PFSK-1 (cell line): ENCODE measurements at regions not wholly inside any gene's neighbourhood (a gene's known extent, or its start where the extent isn't known, plus 50 kb on each side); places are given as distances from the start of the nearest gene placed in this dataset.

Source experiments
- FOXP2 ChIP-seq: optimal IDR thresholded peaks from 2 replicates; pipeline ENCODE3; 2011; ENCODE audit warnings: borderline replicate concordance, control low read depth, inconsistent platforms; ENCODE audit not compliant: insufficient read depth; ENCODE audit errors: extremely low read length, extremely low read depth
- POLR2AphosphoS5 ChIP-seq: IDR thresholded peaks from 2 replicates; pipeline ENCODE4 v1.6.1; 2012; ENCODE audit warnings: low read depth, mild to moderate bottlenecking, control low read depth, low read length, moderate library complexity
- SIN3A ChIP-seq: IDR thresholded peaks from 2 replicates; pipeline ENCODE4 v1.6.1; 2012; ENCODE audit warnings: mild to moderate bottlenecking, low read length, moderate library complexity, borderline replicate concordance; ENCODE audit not compliant: insufficient read depth
- TAF1 ChIP-seq: IDR thresholded peaks from 2 replicates; pipeline ENCODE4 v1.6.1; 2012; ENCODE audit warnings: low read length, control low read depth, borderline replicate concordance; ENCODE audit not compliant: insufficient read depth
- TF ChIP-seq, protein P1 (sequence below), 2 experiments: IDR thresholded peaks; 2 replicates each; pipeline versions ENCODE4 v1.6.1 to v1.8.0; 2011 to 2012; ENCODE audit warnings: low read depth in 2 of 2, low read length in 2 of 2, control low read depth in 1 of 2, inconsistent platforms in 1 of 2, mild to moderate bottlenecking in 1 of 2, moderate library complexity in 1 of 2; ENCODE audit not compliant: insufficient read depth in 1 of 2

DNA sequence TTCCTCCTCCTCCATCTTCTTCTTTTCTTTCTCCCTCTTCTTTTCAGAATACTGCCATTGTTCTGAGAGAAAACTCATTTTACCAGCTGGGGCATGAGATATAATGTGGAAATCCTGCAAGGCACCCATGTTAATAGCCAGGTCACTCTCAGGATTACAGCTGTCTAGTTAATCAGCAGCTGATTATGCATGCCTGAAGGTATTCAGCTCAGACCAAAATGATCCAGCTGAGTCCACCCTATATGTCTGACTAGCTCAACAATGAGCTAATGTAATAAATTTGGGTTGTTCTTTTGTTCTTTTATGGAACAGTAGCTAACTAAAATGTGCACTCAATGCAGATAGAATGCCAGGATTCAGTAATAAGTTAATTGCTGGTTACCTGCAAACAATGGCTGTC is 441.4 kb downstream of the KDM5D start:
- TF ChIP-seq TAF1 (no peak), POLR2AphosphoS5 (no peak), FOXP2 (no peak), SIN3A (no peak)
- TF ChIP-seq, protein P1, sequence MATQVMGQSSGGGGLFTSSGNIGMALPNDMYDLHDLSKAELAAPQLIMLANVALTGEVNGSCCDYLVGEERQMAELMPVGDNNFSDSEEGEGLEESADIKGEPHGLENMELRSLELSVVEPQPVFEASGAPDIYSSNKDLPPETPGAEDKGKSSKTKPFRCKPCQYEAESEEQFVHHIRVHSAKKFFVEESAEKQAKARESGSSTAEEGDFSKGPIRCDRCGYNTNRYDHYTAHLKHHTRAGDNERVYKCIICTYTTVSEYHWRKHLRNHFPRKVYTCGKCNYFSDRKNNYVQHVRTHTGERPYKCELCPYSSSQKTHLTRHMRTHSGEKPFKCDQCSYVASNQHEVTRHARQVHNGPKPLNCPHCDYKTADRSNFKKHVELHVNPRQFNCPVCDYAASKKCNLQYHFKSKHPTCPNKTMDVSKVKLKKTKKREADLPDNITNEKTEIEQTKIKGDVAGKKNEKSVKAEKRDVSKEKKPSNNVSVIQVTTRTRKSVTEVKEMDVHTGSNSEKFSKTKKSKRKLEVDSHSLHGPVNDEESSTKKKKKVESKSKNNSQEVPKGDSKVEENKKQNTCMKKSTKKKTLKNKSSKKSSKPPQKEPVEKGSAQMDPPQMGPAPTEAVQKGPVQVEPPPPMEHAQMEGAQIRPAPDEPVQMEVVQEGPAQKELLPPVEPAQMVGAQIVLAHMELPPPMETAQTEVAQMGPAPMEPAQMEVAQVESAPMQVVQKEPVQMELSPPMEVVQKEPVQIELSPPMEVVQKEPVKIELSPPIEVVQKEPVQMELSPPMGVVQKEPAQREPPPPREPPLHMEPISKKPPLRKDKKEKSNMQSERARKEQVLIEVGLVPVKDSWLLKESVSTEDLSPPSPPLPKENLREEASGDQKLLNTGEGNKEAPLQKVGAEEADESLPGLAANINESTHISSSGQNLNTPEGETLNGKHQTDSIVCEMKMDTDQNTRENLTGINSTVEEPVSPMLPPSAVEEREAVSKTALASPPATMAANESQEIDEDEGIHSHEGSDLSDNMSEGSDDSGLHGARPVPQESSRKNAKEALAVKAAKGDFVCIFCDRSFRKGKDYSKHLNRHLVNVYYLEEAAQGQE (IDR thresholded peaks at IDR 0.05; ENCODE audit: insufficient read depth in 1 of 2, low read depth in 2 of 2, low read length in 2 of 2): no peak

DNA sequence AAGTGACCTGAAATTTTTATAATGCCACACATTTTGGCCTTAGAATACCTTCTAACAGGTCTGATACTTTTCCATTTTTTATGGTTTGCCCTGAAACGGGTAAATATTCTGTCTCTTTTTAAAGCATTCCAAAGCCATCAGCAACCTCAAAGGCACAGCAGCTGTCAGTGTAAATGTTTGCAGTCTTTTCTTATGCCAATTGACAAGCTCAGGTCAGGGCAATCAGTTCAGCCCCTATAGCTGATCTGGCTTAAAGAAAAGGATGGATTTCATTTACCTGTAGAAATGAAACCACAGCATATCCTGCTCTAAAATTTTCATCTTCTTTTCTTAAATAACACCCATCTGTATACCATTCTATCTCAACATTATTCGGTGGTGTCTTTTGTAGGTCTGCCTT is 453.6 kb downstream of the KDM5D start:
- TF ChIP-seq, protein P1 (IDR thresholded peaks at IDR 0.05; ENCODE audit: insufficient read depth in 1 of 2, low read depth in 2 of 2, low read length in 2 of 2): no peak
- TF ChIP-seq FOXP2 (no peak), SIN3A (no peak), POLR2AphosphoS5 (no peak), TAF1 (no peak)

DNA sequence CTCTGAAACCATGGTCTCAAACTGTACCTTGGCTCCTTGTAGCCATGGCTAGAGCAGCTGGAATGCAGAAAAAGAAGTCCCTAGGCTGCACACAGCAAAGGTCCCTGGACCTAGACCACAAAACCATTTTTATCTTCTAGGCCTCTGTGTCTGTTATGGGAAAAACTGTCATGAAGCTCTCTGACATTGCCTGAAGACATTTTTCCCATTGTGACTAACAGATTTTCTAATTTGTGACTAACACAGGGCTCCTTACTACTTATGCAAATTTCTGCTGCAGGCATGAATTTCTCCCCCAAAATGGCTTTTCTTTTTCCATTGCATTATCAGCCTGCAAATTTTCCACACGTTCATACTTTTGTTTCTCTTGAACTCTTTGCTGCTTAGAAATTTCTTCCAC is 470.4 kb downstream of the KDM5D start:
- no peak for TF ChIP-seq FOXP2
- TF ChIP-seq POLR2AphosphoS5: no peak

DNA sequence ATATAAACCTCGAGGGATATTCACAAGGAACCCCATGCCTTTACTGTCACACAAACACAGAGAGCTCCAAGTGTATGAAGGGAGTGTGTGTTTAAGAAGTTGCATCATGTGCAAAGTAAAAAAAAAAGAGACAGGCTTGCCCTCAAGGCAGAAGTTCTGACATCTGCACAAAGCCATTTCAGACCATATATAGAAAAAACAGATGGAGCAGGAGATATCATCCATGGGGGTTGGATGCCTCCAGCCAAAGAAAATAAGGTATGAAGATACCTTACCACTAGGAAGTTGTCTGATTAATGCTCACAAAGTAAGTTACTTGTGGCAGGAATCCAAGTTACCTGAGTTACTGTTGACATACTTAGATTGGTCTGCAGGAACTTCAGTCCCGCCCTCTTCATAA is 476.2 kb downstream of the KDM5D start:
- TF ChIP-seq, protein P1 (IDR thresholded peaks at IDR 0.05; ENCODE audit: insufficient read depth in 1 of 2, low read depth in 2 of 2, low read length in 2 of 2): no peak
- TF ChIP-seq FOXP2 (no peak), POLR2AphosphoS5 (no peak), SIN3A (no peak), TAF1 (no peak)

DNA sequence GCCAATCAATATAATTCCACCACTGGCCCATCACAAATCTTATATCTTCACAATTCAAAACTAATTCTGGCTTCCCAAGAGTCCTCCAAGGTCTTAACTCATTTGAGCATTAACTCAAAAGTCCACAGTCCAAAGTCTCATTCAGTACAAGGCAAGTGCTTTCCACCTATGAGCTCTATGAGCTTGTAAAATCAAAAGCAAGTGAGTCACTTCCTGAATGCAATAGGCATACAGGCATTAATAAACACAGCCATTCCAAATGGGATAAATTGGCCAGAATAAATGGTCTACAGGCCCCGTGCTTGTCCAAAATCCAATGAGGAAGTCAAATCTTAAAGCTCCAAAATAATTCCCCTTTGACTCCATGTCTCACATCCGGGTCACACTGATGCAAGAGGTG is 479.1 kb downstream of the KDM5D start:
- TF ChIP-seq TAF1 (no peak), POLR2AphosphoS5 (no peak), SIN3A (no peak), FOXP2 (no peak)
- TF ChIP-seq, protein P1 (IDR thresholded peaks at IDR 0.05; ENCODE audit: insufficient read depth in 1 of 2, low read depth in 2 of 2, low read length in 2 of 2): no peak
